T-helper 2 cell (primary cell): ENCODE measurements at regions not wholly inside any gene's neighbourhood (a gene's known extent, or its start where the extent isn't known, plus 50 kb on each side); places are given as distances from the start of the nearest gene placed in this dataset.

Source experiments
- DNase-seq, 5 experiments: peaks; one replicate each; pipeline versions ENCODE4 v3.0.0 to v3.0.0-alpha.2; 2012 to 2022

DNA sequence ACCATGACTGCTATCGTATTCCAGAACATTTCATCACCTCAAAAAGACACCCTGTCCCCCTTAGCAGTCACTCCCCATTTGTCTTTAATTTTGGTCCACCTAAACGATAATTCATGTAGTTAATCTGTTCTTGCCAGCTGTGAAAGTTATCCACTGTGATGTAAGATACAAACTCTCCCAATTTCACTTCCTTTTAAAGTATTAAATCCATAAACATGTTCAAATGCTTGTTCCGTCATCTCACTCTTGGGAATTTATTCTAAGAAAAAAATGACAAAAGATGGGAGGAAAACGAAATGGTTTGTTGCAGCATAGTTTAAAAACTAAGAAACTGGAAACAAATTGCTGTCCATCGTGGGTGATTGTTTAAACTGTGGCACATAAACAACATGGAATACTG is 53.7 kb upstream of the IRF2 start:
- DNase-seq: no peak

DNA sequence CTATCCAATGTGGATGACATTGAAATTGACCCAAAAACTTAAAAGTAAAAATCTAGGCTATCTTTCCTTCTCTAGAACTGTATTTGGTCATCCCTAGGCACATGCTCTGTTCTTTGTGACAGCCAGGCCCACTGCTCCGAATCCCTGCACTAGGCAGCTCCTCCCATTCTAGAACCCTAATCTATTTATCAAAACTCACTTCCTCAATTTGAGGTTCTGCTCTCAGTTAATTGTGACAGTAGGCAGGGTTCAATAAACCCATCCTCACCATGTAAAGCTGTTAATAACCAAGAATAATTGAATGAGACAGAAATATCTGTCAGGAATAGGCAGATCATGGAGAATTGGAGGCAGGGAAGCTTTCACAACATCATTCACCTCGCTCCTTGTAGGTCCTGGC is 51.9 kb upstream of the IRF2 start:
- no peak for DNase-seq
